ENCODE measurements at regions not wholly inside any gene's neighbourhood (a gene's known extent, or its start where the extent isn't known, plus 50 kb on each side); places are given as distances from the start of the nearest gene placed in this dataset.

- TF ChIP-seq YY1 (IDR thresholded peaks at IDR 0.05; ENCODE audit: low read depth) (no peak), EGR1 (IDR thresholded peaks at IDR 0.05) (no peak), CREB1 (IDR thresholded peaks at IDR 0.05; ENCODE audit: low read depth) (no peak), TCF12 (IDR thresholded peaks at IDR 0.05; ENCODE audit: low read depth) (no peak), NFIC (IDR thresholded peaks at IDR 0.05) (no peak), FOXM1 (IDR thresholded peaks at IDR 0.05; ENCODE audit: borderline replicate concordance, low read depth) (no peak), TEAD4 (IDR thresholded peaks at IDR 0.05) (no peak), ZBTB7A (IDR thresholded peaks at IDR 0.05; ENCODE audit: low read depth) (no peak), CEBPB (IDR thresholded peaks at IDR 0.05) (no peak), TAF1 (IDR thresholded peaks at IDR 0.05; ENCODE audit: low read depth) (no peak), RAD21 (IDR thresholded peaks at IDR 0.05; ENCODE audit: low read depth) (no peak), EP300 (IDR thresholded peaks at IDR 0.05; ENCODE audit: borderline replicate concordance) (no peak)
- TF ChIP-seq, protein P1, sequence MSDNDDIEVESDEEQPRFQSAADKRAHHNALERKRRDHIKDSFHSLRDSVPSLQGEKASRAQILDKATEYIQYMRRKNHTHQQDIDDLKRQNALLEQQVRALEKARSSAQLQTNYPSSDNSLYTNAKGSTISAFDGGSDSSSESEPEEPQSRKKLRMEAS (IDR thresholded peaks at IDR 0.05): no peak
- TF ChIP-seq, protein P2, sequence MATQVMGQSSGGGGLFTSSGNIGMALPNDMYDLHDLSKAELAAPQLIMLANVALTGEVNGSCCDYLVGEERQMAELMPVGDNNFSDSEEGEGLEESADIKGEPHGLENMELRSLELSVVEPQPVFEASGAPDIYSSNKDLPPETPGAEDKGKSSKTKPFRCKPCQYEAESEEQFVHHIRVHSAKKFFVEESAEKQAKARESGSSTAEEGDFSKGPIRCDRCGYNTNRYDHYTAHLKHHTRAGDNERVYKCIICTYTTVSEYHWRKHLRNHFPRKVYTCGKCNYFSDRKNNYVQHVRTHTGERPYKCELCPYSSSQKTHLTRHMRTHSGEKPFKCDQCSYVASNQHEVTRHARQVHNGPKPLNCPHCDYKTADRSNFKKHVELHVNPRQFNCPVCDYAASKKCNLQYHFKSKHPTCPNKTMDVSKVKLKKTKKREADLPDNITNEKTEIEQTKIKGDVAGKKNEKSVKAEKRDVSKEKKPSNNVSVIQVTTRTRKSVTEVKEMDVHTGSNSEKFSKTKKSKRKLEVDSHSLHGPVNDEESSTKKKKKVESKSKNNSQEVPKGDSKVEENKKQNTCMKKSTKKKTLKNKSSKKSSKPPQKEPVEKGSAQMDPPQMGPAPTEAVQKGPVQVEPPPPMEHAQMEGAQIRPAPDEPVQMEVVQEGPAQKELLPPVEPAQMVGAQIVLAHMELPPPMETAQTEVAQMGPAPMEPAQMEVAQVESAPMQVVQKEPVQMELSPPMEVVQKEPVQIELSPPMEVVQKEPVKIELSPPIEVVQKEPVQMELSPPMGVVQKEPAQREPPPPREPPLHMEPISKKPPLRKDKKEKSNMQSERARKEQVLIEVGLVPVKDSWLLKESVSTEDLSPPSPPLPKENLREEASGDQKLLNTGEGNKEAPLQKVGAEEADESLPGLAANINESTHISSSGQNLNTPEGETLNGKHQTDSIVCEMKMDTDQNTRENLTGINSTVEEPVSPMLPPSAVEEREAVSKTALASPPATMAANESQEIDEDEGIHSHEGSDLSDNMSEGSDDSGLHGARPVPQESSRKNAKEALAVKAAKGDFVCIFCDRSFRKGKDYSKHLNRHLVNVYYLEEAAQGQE (IDR thresholded peaks at IDR 0.05; ENCODE audit: low read depth): no peak
- TF ChIP-seq, protein P3, sequence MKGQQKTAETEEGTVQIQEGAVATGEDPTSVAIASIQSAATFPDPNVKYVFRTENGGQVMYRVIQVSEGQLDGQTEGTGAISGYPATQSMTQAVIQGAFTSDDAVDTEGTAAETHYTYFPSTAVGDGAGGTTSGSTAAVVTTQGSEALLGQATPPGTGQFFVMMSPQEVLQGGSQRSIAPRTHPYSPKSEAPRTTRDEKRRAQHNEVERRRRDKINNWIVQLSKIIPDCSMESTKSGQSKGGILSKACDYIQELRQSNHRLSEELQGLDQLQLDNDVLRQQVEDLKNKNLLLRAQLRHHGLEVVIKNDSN (IDR thresholded peaks at IDR 0.05): no peak
These were observed 139.9 kb upstream of the TLE3 start for GRCh38 chr15:70237626-70238025.

DNA sequence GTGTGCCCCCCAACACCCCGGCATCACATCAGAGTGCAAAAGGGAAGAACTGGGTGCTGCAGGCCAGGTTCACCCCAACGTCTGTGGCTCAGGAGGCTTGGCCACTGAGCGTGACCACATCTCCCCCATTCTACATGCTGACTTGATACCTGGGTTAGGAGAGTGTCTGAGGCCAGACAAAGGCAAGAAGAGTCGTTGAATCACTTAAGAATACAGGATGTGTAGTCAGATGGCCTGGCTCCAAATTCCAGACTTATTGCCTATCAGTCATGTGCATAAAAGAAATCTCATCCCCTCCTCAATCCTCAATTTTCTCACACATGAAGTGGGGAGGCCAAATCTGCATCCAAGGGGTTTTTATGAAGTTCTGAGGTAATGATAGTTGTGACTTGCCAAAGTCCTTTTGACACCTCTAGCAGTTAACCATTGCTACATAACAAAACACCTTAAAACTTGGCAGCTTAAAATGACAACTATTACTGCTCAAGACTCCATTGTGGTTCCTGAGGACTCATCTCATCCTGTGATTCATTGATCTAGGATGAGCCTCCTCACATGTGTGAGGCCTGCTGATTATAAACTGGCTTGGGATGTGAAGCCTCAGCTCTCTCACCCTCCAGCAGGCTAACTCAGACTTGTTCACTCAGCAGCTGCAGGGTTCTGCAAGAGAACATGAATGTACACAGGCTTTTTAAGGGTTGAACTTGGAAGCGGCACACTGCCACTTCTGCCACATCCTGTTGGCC is 138.8 kb upstream of the TLE3 start:
- TF ChIP-seq, protein P3 (IDR thresholded peaks at IDR 0.05): no peak
- TF ChIP-seq YY1 (IDR thresholded peaks at IDR 0.05; ENCODE audit: low read depth) (no peak), TEAD4 (IDR thresholded peaks at IDR 0.05) (no peak), RAD21 (IDR thresholded peaks at IDR 0.05; ENCODE audit: low read depth) (no peak), FOXM1 (IDR thresholded peaks at IDR 0.05; ENCODE audit: borderline replicate concordance, low read depth) (no peak), EP300 (IDR thresholded peaks at IDR 0.05; ENCODE audit: borderline replicate concordance) (no peak), CEBPB (IDR thresholded peaks at IDR 0.05) (no peak), CREB1 (IDR thresholded peaks at IDR 0.05; ENCODE audit: low read depth) (no peak), EGR1 (IDR thresholded peaks at IDR 0.05) (no peak), ZBTB7A (IDR thresholded peaks at IDR 0.05; ENCODE audit: low read depth) (no peak)
- TF ChIP-seq, protein P2 (IDR thresholded peaks at IDR 0.05; ENCODE audit: low read depth): no peak

DNA sequence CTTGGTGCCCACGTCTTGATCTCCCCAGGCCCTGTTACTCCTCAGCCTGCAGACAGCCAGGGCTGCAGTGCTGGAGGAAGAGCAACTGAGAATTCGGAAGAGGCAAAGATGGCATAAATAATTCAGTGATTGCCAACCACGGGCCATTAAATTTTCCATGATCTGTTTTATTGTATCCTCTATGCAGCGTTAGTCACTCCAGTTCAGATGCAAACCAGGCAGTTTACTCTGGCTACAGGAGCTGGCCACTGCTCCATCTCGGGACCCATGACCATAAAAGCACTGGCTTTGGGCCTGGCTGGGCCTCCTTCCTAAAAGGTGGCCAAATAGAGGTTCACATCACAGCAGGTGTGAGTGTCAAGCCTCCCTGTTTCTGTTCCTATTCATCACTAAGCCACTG is 137.6 kb upstream of the TLE3 start:
- no peak for TF ChIP-seq EP300 (IDR thresholded peaks at IDR 0.05; ENCODE audit: borderline replicate concordance)
- TF ChIP-seq YY1 (IDR thresholded peaks at IDR 0.05; ENCODE audit: low read depth): no peak
- TF ChIP-seq ZBTB7A (IDR thresholded peaks at IDR 0.05; ENCODE audit: low read depth): no peak
- no peak for TF ChIP-seq RAD21 (IDR thresholded peaks at IDR 0.05; ENCODE audit: low read depth)
- TF ChIP-seq EGR1 (IDR thresholded peaks at IDR 0.05): no peak
- TF ChIP-seq NFIC (IDR thresholded peaks at IDR 0.05): no peak
- TF ChIP-seq CREB1 (IDR thresholded peaks at IDR 0.05; ENCODE audit: low read depth): no peak
- TF ChIP-seq, protein P3 (IDR thresholded peaks at IDR 0.05): no peak
- TF ChIP-seq, protein P2 (IDR thresholded peaks at IDR 0.05; ENCODE audit: low read depth): no peak
- no peak for TF ChIP-seq FOXM1 (IDR thresholded peaks at IDR 0.05; ENCODE audit: borderline replicate concordance, low read depth)
- TF ChIP-seq, protein P1 (IDR thresholded peaks at IDR 0.05): no peak
- no peak for TF ChIP-seq TCF12 (IDR thresholded peaks at IDR 0.05; ENCODE audit: low read depth)
- no peak for TF ChIP-seq TAF1 (IDR thresholded peaks at IDR 0.05; ENCODE audit: low read depth)
- TF ChIP-seq TEAD4 (IDR thresholded peaks at IDR 0.05): no peak
- no peak for TF ChIP-seq CEBPB (IDR thresholded peaks at IDR 0.05)

Data from Ishikawa (cell line).